Kasumi-1 (cell line): ENCODE measurements at regions not wholly inside any gene's neighbourhood (a gene's known extent, or its start where the extent isn't known, plus 50 kb on each side); places are given as distances from the start of the nearest gene placed in this dataset.

Source experiments
- DNase-seq, 2 experiments: peaks; one replicate each; lab custom pipeline; 2025; lab: John Stamatoyannopoulos, UW

- no peak for DNase-seq
Observed at GRCh38 chr2:19784456-19784855, 117.3 kb downstream of the TTC32 start.

- no peak for DNase-seq
Observed at GRCh38 chr2:19783935-19784334, 117.8 kb downstream of the TTC32 start.

DNA sequence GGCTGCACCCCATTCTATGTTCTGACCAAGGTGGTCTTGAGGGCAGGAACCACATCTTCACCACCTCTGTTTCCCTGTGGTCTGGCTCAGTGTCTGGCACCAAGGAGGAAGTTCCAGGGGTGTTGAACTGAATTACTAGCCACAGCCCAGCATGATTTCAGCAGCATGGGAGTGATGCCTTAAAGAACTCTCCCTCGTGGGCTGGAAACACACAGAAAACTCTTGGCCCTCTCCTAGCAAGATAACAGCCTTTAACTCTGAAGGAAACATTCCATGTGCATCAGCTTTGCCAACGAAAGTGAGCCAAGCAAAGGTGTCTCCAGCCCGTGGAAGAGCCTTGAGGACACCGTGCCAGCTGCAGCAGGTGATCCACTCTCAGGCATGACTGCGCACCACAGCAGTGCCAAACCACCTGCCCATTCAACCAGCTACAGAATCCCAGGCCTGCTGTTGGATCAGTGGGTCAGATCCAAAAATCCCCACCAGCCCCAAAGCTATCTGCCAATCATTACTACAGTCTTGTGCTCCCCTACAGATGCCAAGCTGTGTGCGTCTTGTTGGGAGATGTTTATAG lies 124.8 kb downstream of the TTC32 start:
- DNase-seq: no peak

GRCh38 chr2:19775838-19776237 lies 125.9 kb downstream of the TTC32 start:
- no peak for DNase-seq

DNA sequence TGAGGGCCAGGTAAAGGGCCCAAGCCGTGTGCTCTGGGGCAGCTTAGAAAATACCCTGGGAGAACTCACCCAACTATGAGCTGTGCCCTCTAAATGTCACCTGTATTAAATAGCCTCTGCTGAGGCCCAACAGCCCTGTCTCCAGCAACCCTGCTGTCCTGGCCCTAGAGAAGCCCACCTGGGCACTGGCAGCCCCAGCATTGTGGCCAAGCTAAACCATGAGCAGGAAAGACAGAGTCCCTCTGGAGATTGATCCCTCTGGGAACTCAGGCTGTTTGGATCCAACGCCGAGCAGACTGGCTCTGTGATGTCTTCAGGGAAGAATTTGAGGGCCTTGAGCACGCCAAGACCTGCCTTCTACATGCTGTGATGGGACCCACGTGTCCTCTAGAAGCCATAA lies 126.5 kb downstream of the TTC32 start:
- DNase-seq: no peak

DNA sequence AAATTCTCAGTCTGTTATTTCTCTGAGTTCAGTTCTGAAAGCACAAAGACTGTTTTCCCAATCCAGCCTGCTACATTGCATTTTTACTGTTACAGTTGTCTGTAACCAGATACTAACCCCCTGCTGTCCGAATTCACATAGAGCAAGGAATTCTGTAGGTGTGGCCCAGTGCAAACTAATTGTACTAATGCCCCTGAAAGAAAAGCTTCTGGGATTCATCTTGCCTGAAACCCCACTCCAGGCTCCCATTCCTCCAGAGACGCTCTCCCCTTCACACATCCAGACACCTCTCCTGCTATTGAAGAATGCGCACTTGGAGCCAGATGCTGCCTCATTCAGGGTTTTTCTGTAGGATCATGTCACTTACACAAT lies 127.0 kb downstream of the TTC32 start:
- no peak for DNase-seq

DNA sequence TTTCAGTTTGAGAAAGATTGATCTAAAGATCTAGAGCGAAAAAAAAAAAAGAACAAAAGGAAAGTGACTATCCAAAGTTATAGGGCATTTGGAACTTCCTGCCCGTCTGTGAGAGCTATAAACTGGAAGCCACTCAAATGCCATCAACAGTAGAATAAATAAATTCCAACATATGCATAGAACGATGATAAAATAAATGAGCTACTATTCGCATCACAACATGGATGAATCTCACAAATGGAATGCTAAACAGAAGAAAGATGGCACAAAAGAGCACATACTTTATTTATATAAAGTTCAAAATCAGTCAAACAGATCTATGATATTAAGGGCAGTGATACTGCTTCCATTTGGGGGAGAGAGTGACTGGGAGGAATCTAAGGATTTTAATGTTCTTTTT lies 128.8 kb downstream of the TTC32 start:
- DNase-seq: no peak

GRCh38 chr2:19769513-19769912 lies 132.3 kb downstream of the TTC32 start:
- peak; percentile 1 to 4 for DNase-seq

- no peak for DNase-seq
Observed at GRCh38 chr2:19767899-19768298, 133.9 kb downstream of the TTC32 start.

- DNase-seq: no peak
Observed at GRCh38 chr2:19764998-19765397, 136.8 kb downstream of the TTC32 start.

DNA sequence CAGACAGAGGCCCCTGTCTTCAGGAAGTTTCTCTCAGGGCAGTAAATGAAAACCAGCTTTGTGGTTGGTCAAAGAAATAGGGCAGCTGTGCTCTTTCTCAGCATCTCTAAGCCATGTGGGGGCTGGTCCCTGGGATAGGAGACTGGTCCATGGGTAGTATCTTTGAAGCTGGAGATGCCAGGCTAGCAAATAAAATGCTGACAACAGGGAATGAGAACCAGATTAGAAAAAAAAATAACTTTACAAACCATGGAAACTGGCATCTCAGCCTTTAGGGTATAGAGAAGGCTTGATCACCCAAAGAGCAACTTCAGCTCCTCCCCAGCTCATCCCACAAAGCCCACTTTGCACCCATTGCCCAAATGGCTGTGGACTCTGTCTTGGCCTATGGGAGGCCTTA lies 138.1 kb downstream of the TTC32 start:
- DNase-seq: no peak

- DNase-seq: no peak
Observed at GRCh38 chr2:19762959-19763605, 138.7 kb downstream of the TTC32 start.

DNA sequence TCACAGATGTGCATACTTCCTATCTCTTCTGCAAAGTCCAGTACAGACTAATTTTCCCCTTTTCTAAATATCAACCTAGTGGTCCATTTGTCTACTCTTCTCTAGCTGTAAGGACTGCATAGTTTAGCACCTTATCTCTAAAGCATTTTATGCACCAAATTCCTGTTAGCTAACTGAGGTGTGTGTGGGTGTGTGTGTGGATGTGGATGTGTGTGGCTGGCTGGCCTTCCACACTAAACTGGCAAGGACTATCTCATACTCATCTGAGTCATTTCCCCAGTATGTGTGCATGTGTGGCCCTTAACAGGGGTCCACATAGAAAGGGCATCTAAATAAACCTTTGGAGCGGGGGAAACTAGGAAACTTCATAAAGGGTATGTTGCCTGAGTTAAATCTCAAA lies 139.6 kb downstream of the TTC32 start:
- DNase-seq: no peak

DNA sequence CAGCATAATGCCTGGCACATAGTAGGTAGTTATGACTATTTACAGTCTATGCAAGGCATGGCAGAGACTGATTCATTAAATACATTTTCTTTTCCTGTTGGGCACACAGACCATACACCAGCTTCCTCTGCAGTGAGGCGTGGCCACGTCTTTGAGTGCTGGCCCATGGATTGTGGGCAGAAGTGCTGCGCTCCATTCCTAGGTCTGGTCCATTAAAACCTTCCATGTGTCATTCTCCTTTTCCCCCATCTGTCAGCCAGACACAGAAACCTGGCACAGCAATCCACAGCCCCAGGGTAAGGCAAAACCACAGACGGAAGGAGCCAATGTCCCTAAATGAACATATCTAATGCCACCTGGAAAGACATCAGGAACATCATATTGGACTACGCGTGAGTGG lies 141.9 kb downstream of the TTC32 start:
- DNase-seq: no peak

- no peak for DNase-seq
Observed at GRCh38 chr2:19758658-19759057, 143.1 kb downstream of the TTC32 start.

GRCh38 chr2:19757586-19757985 lies 144.2 kb downstream of the TTC32 start:
- DNase-seq: no peak

- DNase-seq: no peak
Observed at GRCh38 chr2:19754907-19755306, 146.9 kb downstream of the TTC32 start.

DNA sequence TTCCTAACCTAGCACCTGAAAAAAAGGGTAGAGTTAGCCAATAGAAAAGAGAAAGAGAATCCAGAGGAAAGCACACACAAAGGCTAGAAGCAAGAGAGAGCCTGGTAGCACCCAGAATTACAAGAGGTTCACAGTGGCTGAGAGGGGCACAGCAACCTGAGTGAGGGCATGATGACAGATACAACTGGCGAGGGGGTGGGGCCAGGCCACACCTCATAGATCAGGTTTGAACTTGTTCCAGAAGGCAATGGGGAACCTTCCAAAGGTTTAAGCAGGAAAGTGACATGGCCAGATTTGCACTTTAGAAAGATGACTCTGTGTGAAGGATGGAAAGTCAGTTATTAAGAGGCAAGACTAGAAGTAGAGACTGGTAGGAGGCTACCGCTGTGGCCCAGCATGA lies 148.0 kb downstream of the TTC32 start:
- no peak for DNase-seq

DNA sequence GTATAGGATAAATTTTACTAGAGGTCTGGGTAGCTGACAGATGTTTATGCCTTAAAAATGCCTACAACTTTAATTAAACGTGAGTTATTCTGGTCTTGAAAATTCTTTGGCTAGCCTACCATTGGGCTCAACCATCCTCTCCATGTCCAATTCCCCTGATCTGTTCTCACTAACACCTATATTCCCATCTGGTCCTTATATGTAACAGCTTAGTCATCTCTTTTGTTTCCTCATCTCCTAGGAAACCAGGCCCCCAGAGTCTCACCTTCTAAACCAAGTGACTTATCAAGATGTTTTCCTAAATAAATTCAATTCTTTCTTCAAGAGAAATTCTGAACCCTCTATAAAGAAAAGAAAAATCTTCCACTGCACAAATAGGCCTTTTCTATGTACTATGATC lies 148.5 kb downstream of the TTC32 start:
- DNase-seq: no peak

- no peak for DNase-seq
Observed at GRCh38 chr2:19752500-19752899, 149.3 kb downstream of the TTC32 start.

DNA sequence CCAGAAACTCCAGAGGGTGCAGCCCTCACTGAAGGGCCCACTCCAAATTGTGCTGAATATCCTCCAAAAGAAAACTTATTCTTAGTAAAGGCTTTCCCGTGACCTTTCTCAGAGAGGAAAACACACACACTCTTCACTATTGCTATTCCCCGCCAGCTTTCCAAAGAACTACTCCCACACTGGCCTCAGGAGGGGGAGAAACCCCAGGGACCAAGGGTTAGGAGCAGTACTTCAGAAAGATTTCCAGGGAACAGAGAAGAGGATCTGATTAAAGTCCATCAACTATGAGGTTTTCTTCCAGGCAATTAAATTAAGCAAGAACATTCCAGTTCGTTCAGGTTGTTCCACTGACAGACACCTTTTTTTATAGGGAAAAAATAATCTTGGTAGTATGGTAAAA lies 150.2 kb downstream of the TTC32 start:
- DNase-seq: no peak

DNA sequence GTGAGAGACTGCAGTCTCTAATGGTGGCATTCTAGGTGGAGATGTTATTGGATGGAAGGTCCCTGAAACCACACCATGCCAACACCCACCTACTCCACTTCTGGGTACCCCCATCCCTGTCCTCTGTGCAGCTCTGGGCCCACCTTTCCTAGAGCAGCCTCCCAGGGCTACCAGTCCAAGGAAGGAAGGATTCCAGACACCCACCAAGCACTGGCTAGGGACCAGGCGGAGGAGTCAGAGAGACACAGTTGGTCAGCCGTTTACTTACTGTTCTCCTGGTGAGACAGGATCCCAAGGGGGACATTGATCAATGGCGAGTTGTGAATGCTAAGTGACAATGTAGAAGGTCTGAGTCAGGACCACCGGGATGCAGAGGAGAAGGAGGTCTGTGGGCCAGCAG lies 151.6 kb downstream of the TTC32 start:
- DNase-seq: no peak

DNA sequence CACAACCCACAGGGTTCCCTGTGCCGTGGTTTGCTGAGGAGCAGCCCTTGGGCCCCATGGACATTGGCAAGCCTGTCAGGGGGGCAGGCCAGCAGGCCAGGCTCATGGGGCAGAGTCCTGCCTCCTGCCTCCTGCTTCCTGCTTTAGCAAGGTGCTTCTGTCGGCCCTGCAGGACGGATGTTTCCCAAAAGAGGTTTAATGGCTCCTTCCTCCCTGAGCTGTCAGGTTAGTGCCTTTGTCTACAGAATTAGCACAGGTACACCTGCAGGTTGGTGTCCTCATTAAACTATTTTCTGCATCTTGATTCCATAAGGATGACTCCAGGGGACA lies 152.3 kb downstream of the TTC32 start:
- DNase-seq: no peak

DNA sequence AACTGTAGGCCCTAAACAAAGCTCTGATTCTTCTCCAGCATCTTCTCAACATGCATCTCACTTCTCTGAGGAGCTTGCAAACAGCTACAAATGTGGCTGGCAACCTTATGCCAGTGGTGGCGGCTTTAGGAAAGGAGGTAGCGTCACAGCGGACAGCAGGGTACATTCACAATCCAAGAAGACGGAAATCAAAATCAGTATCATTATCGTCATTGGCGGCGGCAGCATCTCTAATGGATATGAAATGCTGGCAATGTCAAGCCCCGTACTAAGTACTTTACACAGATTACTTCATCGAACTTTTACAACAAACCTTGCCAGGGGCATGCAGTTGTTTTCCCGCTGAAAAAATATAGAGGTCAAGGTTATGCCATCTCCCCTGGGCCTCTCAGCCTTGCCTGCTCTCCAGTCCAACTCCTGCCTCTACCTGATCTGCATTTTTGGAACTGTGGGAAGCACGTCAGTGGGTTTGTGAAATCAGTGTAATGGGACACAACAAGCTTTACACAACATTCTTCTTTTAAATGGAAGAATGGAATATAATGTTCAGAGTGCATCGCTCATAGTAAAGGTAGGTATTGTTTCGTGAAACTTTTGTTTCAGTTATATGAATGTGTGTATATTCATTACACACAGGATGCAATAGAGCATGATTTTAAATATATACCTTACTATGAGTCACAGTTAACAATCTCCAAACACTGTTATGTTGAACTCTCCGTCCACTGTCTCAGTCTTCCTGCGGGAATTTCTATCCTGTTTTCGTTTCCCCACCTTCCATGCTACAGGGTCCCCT lies 152.9 kb downstream of the TTC32 start:
- DNase-seq: no peak
